ELR (cell line): ENCODE measurements at regions not wholly inside any gene's neighbourhood (a gene's known extent, or its start where the extent isn't known, plus 50 kb on each side); places are given as distances from the start of the nearest gene placed in this dataset.

ENCODE experiments used
- DNase-seq: peaks from one replicate; pipeline ENCODE4 v3.0.0-alpha.2; 2015; ENCODE audit warnings: low read depth

DNA sequence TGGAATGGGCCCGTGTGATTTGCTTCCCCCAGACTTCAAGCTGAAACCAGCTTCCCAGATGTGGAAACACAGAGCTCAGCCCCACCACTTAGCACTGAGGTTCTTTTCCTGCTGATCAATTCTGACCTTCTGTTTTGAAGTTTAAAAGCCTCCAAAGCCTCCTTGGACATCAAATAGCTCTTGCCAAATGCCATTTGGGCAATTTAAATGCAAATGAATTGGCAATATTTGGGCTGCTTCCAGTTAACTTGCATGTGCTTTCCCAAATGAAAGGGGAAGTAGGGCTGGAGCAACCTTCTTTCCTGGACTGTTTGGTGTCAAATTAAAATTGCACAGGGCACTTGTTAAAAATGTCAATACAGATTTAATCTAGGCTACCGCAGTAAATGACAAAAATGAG, 710.5 kb downstream of the TLR4 start:
- DNase-seq = no peak

DNA sequence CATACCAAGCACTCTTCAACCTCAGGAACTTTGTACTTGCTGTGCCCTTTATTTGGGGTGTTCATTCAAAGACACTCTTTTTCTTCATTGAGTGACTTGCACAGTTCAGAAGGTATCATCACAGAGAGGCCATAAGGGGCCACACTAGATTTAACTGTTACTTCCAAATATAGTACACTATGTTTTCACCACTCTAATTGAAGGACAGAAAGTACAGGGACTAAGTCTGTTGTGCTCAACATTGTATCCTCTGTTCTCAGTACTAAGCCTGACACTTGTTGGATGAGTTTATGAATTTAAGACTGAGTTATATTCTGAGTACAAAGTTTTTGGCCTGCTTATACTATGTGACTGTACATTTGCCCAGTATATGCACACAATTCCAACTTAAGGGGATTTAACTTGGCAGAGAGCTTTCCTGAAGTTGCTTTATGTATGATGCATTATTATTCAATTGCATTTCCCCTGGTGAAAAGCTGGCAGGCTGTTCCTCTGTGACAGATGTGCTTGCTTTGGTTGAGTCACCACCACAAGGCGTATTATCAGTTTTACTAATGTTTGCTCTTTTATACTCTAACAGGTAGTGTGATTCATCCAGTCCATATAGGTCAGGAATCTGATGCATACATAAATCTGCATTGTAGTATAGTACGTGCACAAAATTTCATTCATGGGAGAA, 714.8 kb downstream of the TLR4 start:
- peak; percentile 1 for DNase-seq

DNA sequence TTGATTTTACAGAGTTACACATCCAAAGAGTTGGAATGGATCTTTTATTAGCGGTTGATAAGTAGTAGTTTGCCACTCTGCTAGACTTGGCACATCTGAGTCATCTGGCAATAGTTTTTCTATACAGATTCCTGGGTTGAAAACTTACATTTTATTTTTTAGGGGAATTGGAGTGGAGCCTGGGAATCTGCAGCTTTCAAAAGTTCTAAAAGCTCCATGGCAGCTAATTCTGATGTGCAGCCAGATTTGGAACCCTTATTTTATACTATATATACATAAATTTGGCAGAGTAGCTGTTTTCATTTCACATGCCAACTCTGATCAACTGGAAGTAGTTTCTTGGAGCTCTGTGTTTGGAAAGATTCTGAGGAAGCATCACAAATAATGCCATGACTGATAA, 715.5 kb downstream of the TLR4 start:
- no peak for DNase-seq

DNA sequence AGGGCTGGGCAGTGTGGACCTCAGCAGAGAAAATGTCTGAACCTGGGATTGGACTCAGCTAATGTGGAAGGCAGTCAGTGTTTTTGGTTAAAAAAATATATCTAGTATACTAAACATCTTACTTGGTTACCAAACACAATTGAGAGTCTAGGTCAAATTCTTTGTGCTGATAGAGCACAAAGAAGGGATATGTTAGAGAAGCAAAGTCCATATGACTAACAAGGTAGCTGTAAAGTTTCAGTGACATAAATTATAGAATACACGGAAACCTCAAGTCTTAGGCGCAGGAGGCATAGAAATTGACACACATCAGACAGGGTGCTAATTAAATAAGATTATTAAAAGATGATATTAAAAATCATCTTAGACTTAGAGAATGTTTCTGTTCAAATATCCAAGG, 718.3 kb downstream of the TLR4 start:
- no peak for DNase-seq

DNA sequence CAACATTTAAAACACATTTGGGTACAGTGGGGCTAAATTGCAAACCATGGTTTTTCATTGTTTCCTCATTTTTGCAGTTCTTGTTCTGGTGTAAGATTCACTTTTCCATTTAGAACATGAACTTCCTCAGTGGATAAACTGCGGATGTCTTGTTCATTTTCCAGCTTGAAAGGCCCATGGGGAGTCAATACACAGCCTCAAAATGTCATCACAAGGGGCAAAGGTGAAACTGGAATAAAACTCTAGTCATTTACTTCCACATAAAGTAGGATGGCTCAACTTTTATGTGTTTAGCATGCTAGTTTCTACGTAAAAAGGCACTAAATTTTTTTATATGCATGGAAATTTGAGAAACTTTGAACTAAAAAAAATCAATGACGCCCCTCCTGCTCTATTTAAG, 718.8 kb downstream of the TLR4 start:
- DNase-seq = no peak

DNA sequence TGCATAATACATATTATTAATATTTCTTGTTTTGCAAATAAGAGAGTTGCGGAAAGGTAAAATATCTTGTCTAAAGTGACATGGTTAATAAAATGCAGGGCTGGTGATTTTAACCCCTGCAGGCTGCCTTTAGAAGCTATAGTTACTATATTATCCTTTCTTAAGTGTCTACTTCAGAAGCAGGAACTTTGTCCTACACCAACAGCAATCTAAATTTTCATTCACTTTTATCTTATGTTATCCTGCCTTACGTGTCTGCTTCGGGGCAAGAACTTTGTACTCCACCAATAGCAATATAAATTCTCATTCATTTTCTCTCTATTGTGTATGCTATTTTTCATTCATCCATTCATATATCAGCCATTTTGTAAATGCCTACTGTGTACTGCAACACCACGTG, 719.5 kb downstream of the TLR4 start:
- DNase-seq = no peak

DNA sequence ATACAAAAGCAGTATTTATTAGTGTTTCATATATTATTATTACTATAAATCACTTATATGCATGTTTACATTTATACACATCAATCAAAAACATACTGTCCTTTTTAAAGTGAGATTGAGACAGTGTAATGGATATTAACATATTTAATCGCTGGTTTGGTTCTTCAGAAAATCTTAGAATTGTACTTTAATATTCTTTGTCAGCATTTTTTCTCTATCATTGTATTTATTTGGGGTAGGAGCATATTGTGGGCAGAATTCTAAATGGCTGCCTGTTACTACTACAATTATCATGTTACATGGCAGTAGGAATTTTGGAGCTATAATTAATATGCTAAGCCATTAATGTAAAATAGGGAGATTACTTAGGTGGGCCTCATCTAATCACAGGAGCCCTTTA, 722.6 kb downstream of the TLR4 start:
- no peak for DNase-seq

DNA sequence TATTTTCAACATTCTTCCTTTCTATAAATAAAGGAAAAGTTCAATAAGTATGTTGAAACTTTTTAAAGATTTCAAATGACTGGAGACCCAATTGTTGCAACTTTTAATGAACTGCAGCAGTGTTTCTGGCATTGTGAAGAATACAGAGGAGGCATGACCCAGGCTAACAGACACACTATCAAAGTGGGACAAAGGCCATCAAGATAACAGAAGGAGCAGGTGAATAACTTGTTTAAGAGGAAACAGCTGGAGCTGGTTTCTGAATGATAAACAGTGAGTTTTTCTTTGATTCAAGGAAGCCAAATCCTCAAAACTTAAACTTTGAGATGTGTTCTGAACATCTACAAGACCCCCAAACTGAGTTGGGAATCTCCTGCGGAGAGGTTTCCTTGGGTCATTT, 734.6 kb downstream of the TLR4 start:
- no peak for DNase-seq

DNA sequence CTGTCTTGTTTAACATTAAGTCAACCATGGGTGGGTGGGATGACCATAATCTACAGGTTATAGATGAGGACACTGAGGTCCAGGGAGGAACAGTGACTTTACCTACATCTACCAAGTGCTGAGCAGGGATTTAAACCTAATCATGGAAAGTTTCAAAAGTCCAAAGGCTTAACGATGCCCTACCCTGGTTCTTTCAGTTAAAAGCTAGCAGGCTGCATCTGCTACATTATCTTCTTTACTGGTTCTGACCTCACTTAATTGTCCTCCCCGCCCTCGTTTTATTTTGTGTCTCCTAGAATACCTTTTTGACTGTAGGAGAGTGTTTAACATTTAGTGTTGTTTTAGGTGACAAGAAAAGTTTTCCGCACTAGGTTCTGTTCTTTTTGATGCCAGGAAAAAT, 735.2 kb downstream of the TLR4 start:
- no peak for DNase-seq

DNA sequence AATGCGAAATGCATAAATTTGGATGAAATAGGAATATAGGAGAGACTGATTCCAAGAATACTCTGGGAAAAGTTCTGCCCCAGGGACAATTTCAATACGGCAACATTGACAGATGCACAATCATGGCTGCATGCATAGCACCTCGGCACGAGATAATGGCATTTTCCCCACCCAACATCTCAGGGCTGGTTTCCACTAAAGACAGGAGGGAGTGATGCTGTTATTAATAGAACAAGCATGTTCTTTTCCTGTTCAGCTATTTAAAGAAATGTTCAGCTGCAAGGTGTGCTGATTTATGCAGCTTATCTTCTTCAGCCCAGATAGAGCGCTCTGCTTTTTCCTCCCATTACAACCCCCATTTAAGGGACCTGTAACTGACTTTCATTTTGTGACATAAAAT, 740.2 kb downstream of the TLR4 start:
- no peak for DNase-seq

DNA sequence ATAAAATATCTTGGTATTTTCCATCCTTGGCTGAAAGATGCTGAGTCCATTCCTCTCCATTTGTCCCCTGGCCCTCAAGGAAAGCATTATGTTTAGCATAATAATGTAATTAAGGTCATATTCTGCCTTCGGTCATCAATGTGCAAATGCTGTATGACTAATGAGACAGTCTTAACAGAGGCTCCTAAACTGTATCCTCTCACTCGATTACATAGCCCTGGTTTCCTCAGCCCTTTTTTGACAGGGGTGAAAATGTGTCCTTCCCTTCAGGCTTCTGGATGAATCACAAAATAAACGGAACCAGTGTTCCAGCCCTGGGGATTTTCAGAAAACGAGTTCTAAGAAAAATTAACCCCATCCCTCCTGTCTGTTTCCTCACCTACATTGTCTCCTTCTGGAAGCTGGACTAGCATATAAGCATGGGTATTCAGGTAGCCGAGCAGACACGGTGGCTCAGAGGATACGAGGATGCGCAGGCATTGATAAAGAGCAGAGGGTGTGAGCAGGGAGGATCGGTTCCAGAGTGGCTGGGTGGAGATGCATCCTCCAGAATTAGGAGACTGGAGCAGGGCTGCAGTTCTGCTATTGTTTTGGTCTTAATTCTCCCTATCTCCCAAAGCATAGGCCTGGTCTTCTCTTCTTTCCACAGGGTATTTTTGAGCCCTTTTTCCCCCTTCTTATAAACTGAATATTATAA, 742.9 kb downstream of the TLR4 start:
- DNase-seq = no peak

DNA sequence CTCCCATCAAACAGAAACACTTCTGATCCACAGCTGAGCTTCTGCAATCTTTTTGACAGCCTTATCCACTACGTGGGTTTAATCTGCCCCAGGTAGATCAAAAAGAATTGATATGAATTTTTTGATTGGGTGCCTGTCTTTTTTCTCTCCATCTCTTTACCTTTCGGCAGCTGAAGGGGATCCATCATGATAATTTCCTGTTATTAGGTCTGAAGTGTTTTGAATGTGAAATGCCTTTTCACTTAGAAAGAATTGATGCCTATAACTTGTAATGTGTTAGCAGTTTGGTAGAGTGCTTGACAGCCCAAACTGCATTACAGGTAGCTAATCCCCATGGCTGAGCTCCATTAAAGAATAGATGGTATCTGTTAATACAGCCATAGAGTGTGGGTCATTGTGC, 745.4 kb downstream of the TLR4 start:
- DNase-seq = no peak

DNA sequence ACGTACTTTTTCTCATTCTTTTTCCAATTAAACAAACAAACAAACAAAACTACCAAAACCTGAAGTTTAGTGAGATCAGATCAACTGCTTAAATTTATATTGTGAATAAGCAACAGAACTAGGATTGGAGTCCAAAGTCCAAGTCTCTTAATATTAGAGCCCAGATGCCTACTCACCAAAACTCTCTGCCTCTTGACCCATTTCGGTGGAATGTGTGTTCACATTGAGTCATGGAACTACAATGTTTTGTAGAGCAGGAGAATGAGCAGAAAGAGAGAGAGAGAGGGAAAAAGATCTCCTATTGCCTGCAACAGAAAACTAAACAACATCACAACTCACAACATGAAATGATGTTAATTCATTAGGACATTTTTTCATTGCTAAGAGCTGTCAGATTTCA, 751.1 kb downstream of the TLR4 start:
- DNase-seq = no peak

DNA sequence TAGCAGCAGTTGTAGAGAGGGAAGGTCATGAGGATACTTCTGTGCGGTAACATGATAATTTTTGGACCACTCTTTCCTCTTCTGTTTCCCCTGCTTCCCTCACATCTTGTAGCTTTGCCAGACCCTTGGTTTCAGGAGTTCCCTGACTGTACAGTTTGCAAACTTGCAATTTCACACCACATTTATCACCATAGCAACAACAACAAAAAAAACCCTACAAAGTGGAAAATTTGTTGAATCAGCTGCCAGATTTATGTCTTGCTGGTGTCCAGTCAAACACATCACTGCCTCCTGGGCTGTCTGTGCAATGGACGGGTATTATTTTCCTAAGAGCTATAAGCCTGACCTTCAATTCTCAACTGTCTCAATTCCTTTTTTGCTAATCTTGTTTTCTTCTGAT, 751.6 kb downstream of the TLR4 start:
- no peak for DNase-seq

DNA sequence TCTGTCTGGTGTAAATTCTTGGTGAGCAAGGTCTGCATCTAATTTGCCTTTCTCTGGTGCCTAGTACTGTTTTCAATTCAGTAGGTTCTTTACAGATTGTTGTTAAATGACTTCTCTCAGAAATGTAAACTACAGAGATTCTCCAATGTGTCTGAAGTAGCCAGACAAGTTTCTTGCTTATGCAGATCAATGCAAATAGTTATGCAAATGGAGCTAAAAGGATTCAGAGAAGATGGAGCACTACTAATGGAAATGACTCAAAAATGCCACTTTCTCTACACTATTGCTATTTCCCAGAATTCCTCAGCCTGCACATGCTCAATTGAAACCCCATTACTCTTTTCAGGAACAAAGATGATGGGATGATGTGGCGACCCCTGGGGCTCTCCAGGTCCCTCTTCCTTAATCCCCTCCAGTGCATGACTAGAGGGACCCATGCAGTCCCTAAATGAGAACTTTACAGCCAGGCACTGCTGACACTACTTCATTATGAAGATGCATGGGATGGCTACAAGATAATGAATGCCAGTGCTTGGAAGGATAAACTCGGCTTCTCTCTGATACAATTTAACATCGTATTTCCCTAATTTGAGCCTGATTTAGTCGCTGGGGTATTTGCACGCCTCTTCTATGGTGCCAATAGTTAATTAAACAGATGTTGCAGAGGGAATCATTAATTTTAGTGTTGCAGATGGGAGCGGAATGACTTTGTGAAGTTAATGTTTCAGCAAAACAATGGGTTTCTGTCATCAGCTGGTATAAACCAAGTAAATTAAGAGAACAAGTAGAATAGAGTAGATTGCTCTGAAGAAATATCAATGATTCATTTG, 753.2 kb downstream of the TLR4 start:
- DNase-seq = no peak

DNA sequence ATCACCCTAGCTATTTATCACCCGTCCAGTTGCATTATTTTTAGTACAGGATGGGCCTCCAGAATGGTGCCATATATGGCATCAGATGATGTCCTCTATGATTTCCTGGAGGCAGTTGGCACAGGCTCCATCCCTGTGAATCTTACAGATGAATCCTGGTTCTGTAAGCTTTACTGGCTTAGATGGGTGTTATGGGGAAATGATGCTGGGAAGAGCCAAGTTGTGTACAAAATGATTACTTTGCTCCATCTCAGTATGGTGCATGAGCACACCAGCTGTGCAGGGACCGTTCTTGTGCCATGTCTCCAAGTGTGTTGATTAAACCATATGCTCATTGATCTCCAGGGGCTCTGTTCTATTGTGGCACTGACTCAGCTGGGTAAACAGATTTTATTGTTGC, 755.7 kb downstream of the TLR4 start:
- DNase-seq = no peak

DNA sequence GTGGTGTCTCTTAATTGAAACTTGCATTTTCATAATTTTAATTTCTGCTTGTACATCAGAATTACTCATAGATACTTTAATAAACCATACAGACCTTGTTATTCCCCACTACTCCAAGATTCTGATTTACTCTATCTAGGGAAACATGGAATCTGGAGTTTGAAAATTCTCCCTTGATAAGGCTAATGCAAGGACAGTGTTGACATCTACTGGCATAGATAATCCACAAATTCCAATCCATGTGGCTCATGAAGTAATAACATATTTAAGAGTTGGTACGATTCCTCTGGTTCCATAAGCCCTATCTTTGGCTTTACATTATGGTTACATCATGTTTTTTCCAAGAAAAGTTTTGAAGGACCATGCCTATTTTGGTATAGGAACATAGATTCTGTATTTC, 759.2 kb downstream of the TLR4 start:
- DNase-seq = no peak

DNA sequence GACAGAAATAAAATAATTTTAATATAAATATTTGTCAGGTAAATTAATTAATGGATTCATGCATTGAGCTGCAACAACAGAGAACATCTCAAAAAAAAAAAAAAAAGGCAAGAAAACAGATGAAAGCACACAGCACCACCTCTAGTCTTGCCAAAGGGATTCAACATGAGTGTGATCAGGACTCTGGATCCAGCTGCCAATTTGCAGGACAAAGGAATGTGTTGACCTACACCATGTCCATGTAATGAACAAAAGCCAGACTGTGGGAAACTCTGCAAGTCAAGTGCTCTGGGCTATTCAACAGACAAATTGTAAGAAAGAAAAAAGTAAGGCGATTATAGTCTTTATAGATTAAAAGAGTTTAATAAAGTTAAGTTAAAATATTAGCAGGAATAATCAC, 769.3 kb downstream of the TLR4 start:
- DNase-seq = no peak

DNA sequence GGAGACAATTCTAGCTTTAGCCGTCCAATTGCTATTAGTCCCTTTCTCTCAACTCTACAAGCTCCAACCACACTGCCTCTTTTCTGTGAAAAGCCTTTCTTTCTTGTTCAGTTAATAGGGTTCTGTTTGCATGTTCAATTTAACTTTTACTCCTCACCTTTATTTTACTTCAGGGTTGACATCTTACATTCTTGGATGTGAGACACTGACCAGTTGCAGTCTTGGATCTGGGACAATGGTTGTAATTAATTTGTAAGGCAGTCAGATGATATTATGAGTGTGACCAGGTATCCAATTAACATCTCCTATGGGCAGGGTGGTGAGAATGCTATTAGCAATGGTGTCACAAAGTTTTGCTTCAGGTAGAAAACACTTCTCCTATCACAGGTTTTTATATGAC, 774.5 kb downstream of the TLR4 start:
- DNase-seq = no peak

DNA sequence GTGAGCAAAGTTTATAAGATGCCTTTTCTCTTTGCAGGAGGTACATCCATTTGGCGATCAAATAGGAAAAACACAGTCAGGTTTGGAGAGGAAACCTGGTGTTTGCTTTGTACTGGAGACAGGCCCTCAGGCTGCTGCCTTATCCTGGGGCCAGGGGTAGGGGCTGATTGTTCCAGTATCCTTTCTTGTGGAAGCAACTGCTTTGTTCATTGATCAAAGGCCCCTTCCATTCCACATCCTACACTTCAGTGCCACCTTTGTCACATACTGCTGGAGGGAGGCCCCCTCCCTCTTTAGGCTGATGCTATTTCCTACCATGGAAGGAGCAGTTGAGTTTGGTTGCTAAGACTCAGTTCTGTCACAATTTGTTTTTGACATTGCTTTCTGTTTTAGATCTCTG, 778.1 kb downstream of the TLR4 start:
- no peak for DNase-seq

DNA sequence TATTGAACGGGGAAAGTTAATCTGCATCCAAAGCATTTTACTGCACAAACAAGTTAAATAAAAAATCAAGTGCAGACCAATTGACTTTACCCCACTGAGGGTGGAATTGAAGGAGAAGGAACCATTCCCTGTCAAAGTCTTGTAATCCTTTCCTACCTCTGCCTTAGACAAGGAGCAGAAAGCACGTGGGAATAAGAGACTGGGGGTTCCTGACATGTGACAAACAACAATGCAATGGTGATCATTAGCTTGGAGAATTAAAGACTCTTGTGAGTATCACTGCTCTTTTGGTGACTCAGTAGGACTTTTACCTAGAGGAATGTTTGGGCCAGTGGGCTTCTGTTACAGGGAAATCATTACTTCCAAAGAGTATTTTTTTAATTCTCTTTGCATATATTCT, 779.5 kb downstream of the TLR4 start:
- no peak for DNase-seq

DNA sequence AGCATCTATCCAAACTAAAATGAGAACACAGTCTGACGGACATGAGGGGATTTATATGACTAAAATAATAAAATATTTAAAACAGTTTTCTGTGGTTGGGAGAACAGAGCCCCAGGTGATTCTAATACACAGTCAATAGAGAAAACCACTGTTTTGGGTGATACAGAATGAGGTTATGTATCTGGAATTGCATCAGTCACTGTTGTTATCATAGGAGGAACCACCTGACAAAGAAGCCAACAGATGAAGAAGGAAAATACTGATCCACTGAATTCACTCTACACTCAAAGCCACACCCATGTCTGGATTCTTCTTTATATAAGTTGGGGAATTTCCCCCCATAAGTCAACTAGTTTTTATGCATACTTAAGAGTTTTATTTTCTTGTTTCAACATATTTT, 799.0 kb downstream of the TLR4 start:
- no peak for DNase-seq

DNA sequence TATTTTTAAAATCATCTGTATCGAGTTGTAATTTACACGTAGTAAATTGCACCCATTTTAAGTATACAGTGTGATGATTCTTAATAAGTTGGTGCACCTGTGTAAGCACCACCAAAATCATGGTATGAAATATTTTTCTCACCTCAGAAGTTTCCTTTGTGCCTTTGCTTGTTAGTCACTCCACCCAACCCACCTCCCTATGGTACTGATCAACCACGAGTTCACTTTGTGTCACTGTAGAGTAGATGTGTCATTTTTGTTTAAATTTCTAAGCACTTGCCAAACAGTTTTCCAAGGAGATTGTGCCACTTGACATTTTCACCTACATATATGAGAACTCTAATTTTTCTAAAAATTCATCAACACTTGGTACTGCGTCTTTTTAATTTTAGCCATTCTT, 806.5 kb downstream of the TLR4 start:
- DNase-seq = no peak
